Natural killer cell treated with Interleukin-12 subunit alpha and Interleukin-12 subunit beta and Interleukin-15 and Interleukin-18, amount 100 ng/mL, for 72 hours (primary cell): ENCODE measurements at regions not wholly inside any gene's neighbourhood (a gene's known extent, or its start where the extent isn't known, plus 50 kb on each side); places are given as distances from the start of the nearest gene placed in this dataset.

Experiments
- ATAC-seq, 2 donors: fragments of 150-1000 bp; cut with Tn5 transposase in 1 of 2; sonication (Bioruptor Pico), chemical (Tn5 transposase) in 1 of 2; 2 replicates each; pipeline ENCODE4 v1.10.0; 2021
- DNase-seq: peaks from one replicate; pipeline ENCODE4 v3.0.0; 2022; ENCODE audit warnings: low spot score
- H3K27ac Mint-ChIP-seq, 2 donors: 1 replicate in 1 of 2; 2 replicates in 1 of 2; pipeline ENCODE4 v1.8.0; 2022; ENCODE audit warnings: mixed read lengths in 2 of 2, mild to moderate bottlenecking in 1 of 2, moderate library complexity in 1 of 2
- H3K27me3 Mint-ChIP-seq, 2 donors: 1 replicate in 1 of 2; 2 replicates in 1 of 2; pipeline ENCODE4 v1.8.0; 2022; ENCODE audit warnings: mixed read lengths in 2 of 2
- H3K36me3 Mint-ChIP-seq: one replicate; pipeline ENCODE4 v1.8.0; 2022; ENCODE audit warnings: mixed read lengths
- H3K4me1 Mint-ChIP-seq, 2 donors: 1 replicate in 1 of 2; 2 replicates in 1 of 2; pipeline ENCODE4 v1.8.0; 2022; ENCODE audit warnings: low read depth in 2 of 2, mixed read lengths in 2 of 2, mild to moderate bottlenecking in 1 of 2
- H3K4me3 Mint-ChIP-seq: one replicate; pipeline ENCODE4 v1.8.0; 2022; ENCODE audit warnings: mixed read lengths
- H3K9me3 Mint-ChIP-seq: 2 replicates; pipeline ENCODE4 v1.8.0; 2022; ENCODE audit warnings: mixed read lengths

DNA sequence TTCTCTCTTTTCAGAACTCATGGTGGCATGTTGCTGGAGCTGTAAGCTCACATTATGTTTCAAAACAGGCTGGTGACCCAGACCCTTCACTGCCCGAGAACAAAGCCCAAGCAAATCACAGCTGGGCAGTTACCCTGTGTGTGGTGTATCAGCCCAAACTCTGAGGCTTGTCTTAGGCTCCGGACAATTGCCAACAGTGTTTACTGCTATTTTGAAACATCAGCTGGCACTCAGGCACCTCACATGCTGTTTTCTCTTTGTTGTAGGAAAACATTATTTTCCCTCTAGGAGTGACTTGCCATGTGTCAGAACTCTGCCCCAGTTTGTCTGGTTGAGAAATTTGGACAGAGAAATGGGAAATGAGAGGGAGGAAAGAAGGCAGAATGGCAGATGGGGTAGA is 237.6 kb upstream of the APCDD1 start:
- H3K9me3 Mint-ChIP-seq: peaks cover 5% of the 10 kb centered on the region
- ATAC-seq (no peak), DNase-seq (no peak)
- no peak overlapping the region for H3K27ac Mint-ChIP-seq
- no peaks in the 10 kb centered on the region for H3K4me1 Mint-ChIP-seq
- H3K27me3 Mint-ChIP-seq: peaks cover 7 to 9% of the 10 kb centered on the region in 2 donors
- no peak overlapping the region for H3K4me3 Mint-ChIP-seq
- H3K36me3 Mint-ChIP-seq: no peaks in the 10 kb centered on the region

DNA sequence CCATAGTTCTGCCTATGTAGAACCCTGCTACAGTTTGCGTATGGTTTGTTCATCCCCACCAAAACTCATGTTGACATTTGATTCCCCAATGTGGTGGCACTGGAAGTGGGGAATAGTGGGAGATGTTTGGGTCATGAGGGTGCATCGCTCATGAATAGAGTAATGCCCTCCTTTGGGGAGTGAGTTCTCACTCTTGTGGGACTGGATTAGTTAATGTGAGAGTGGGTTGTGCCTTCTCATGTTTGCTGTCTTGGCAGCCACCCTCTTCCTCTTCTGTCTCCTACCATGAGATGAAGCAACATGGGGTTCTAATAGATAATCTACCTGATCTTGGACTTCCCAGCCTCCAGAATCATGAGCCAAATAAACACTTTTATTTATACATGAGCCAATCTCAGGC is 237.2 kb upstream of the APCDD1 start:
- Mint-ChIP-seq H3K4me1 (no peaks in the 10 kb centered on the region), H3K27me3 (peaks cover 7% of the 10 kb centered on the region in 2 donors), H3K27ac (no peak overlapping the region), H3K36me3 (no peaks in the 10 kb centered on the region), H3K9me3 (peaks cover 5% of the 10 kb centered on the region), H3K4me3 (no peak overlapping the region)
- no peak for DNase-seq
- ATAC-seq: no peak

DNA sequence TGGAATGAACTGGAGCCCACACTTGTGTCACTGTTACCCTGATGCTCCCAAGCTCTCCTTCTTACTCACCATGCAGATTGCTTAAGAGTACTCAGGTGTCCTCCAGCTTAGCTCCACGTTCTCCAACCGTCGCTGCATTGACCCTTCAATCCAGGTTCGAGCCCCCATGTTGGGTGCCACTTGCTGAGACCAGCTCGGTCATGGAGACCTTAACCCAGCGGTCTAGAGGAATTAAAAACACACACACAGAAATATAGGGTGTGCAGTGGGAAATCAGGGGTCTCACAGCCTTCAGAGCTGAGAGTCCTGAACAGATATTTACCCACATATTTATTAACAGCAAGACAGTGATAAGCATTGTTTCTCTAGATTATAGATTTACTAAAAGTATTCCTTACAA is 229.1 kb upstream of the APCDD1 start:
- peaks cover 0 to 6% of the 10 kb centered on the region in 2 donors for H3K27me3 Mint-ChIP-seq
- no peak for ATAC-seq
- H3K4me3 Mint-ChIP-seq: no peak overlapping the region
- H3K4me1 Mint-ChIP-seq: no peaks in the 10 kb centered on the region
- no peaks in the 10 kb centered on the region for H3K36me3 Mint-ChIP-seq
- no peak overlapping the region for H3K27ac Mint-ChIP-seq
- H3K9me3 Mint-ChIP-seq: peaks cover 5% of the 10 kb centered on the region
- no peak for DNase-seq

DNA sequence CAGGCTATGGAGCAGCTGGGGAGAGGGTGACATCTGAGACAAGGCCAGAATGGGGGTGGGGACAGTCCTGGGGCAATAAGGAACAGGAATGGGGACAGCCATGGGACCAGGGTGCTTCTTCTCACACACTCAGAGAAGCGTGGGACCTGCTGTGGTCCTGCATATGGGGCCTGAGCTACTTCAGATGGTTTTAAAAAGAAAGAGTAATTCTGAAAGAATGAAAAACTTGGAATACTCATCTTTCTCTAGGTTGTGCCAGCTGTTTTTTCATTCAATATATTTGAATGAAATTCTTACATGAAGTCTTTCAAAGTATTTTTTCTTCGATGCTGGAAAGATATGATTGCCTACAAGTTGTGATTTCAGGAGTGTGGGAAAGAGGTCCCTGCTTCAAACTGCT is 227.5 kb upstream of the APCDD1 start:
- Mint-ChIP-seq H3K9me3 (no peaks in the 10 kb centered on the region), H3K4me1 (no peaks in the 10 kb centered on the region), H3K27me3 (peaks cover 0 to 3% of the 10 kb centered on the region in 2 donors), H3K36me3 (no peaks in the 10 kb centered on the region), H3K27ac (no peak overlapping the region), H3K4me3 (no peak overlapping the region)
- DNase-seq: no peak
- ATAC-seq: no peak

DNA sequence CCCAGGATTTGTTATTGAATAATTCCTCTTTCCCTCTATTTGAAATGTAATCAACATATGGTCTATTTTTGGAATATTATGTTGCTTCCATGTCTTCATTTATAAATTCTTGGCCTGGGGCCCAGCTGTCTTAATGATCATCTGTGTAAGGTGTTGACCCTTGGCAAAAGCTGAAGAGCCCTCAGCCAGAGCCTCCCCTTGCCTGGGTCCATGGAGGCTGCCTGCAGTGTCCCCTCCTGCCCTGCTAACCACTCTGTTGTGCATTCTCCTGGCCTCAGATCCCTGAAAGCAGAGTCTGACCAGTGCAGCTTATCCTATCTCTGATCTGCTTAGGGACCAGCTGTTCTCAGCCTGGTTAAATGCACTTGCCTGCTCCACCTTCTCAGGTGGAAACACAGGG is 226.1 kb upstream of the APCDD1 start:
- Mint-ChIP-seq H3K27me3 (peaks cover 0 to 3% of the 10 kb centered on the region in 2 donors), H3K9me3 (no peaks in the 10 kb centered on the region), H3K27ac (no peak overlapping the region), H3K36me3 (no peaks in the 10 kb centered on the region), H3K4me1 (no peaks in the 10 kb centered on the region), H3K4me3 (no peak overlapping the region)
- ATAC-seq (no peak), DNase-seq (no peak)

DNA sequence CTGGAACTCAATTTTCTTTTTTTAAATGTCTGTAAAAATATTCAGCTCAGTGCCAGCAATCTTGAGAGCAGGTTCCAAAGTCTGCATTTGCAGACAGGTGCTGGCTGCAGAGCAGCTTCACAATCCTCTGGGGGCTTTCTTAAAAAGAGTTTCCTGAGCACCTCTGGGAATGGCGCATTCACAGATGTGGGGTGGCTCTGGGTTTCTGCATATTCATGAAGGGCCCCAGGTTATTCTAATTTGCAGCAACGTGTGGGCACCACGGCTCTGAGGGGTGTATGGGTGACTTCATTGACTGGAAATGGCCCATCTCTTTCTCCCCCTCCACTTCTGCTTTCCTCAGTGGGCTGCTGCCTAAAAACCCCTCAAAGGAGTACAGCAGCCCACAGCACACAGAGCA is 225.0 kb upstream of the APCDD1 start:
- Mint-ChIP-seq H3K9me3 (no peaks in the 10 kb centered on the region), H3K4me3 (no peak overlapping the region), H3K4me1 (no peaks in the 10 kb centered on the region), H3K27ac (no peak overlapping the region), H3K36me3 (no peaks in the 10 kb centered on the region), H3K27me3 (peaks cover 0 to 3% of the 10 kb centered on the region in 2 donors)
- DNase-seq: no peak
- ATAC-seq: no peak

DNA sequence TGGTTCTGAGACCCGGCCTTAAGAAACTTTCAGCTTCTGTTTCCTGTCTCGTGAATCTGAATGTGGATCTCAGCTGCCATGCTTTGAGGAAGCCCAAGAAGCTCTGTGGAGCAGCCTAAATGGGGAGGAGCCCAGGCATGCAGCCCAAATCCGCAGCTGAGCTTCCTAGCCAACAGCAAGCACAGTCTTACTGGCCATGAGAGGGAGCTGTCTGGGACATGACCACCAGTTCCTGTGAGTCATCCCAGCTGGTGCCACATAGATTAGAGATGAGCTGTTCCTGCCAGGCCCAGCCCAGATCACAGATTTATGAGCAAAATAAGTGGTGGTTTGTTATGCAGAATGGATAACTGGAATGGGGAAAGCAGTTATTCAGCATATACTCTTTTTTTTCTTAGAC is 224.4 kb upstream of the APCDD1 start:
- Mint-ChIP-seq H3K36me3 (no peaks in the 10 kb centered on the region), H3K9me3 (no peaks in the 10 kb centered on the region), H3K4me1 (no peaks in the 10 kb centered on the region), H3K4me3 (no peak overlapping the region), H3K27me3 (peaks cover 0 to 3% of the 10 kb centered on the region in 2 donors), H3K27ac (no peak overlapping the region)
- no peak for DNase-seq
- peak in 1 of 2 donors; percentile 24 for ATAC-seq

DNA sequence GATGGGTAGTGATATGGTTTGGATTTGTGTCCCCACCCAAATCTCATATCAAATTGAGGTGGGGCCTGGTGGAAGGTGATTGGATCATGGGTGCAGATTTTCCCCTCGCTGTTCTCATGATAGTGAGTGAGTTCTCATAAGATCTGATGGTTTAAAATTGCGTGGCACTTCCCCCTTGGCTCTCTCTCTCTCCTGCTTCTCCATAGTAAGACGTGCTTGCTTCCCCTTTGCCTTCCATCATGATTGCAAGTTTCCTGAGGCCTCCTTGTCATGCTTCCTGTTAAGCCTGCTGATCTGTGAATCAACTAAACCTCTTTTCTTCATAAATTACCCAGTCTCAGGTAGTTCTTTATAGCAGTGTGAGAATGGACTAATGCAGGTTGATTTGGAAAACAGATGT is 223.2 kb upstream of the APCDD1 start:
- H3K36me3 Mint-ChIP-seq: no peaks in the 10 kb centered on the region
- no peaks in the 10 kb centered on the region for H3K9me3 Mint-ChIP-seq
- DNase-seq (no peak), ATAC-seq (no peak)
- H3K27me3 Mint-ChIP-seq: no peaks in the 10 kb centered on the region
- H3K4me3 Mint-ChIP-seq: no peak overlapping the region
- H3K4me1 Mint-ChIP-seq: no peaks in the 10 kb centered on the region
- no peak overlapping the region for H3K27ac Mint-ChIP-seq

DNA sequence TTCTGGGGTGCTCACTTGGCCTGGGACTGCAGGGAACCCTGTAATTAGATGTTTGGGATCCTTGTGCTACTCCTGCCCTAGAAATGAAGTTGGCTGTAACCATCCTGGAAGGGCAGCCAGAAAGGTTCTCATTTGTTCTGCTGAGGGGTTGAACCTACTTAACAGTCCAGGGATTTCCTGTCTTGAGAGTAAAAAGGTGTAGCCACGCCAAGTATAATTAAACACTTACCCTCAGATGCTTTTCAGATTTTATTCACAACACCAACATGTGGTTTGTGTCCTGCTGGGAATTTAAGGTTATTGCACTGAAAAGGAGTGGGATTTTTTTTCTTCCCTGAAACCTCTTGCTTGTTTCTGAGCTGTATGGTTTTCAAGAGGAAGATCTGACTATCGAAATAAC is 222.4 kb upstream of the APCDD1 start:
- no peaks in the 10 kb centered on the region for H3K36me3 Mint-ChIP-seq

DNA sequence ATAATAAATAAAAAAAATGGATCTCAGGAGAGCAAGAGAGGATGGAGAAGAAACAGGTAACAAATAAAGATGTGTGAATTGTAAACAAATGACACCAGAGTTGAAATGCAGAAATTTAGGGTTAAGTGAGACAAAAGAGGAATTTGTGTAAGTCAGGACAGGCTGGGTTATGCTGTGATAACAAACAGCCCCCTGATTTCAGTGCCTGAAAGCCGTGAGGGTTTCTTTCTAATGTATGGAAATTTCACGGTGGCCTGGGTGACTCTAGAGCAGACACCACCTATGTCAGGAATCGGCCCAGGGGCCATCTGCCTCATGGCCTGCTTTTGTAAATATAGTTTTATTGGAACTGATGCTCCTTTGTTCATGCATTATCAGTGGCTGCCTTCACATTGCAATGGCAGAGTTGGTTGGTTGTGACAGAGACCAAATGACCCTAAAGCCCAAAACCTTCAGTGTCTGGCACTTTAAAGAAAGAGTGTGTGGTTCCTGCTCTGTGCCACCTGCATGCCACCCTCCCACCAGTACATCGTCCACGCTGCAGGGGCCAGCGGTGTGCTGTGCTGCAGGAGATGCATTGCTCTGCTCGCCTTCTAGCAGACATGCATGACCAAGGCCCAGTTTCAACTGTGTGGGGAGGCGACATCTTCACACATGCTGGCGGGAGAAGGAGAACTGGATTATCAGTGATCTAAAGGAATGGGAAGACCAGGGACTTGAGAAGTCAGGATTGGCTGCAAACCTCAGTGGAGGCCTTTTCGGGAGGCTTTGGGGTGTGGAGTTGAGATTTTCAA is 221.2 kb upstream of the APCDD1 start:
- H3K9me3 Mint-ChIP-seq: no peaks in the 10 kb centered on the region
- H3K27ac Mint-ChIP-seq: no peak overlapping the region
- no peak overlapping the region for H3K4me3 Mint-ChIP-seq
- DNase-seq (no peak), ATAC-seq (no peak)
- H3K27me3 Mint-ChIP-seq: no peaks in the 10 kb centered on the region
- no peaks in the 10 kb centered on the region for H3K4me1 Mint-ChIP-seq
- no peaks in the 10 kb centered on the region for H3K36me3 Mint-ChIP-seq

More for the DNA sequence above, 222.4 kb upstream of the APCDD1 start:
- no peaks in the 10 kb centered on the region for H3K9me3 Mint-ChIP-seq
- H3K4me3 Mint-ChIP-seq: no peak overlapping the region
- DNase-seq (no peak), ATAC-seq (no peak)
- no peaks in the 10 kb centered on the region for H3K4me1 Mint-ChIP-seq
- no peaks in the 10 kb centered on the region for H3K27me3 Mint-ChIP-seq
- H3K27ac Mint-ChIP-seq: no peak overlapping the region

DNA sequence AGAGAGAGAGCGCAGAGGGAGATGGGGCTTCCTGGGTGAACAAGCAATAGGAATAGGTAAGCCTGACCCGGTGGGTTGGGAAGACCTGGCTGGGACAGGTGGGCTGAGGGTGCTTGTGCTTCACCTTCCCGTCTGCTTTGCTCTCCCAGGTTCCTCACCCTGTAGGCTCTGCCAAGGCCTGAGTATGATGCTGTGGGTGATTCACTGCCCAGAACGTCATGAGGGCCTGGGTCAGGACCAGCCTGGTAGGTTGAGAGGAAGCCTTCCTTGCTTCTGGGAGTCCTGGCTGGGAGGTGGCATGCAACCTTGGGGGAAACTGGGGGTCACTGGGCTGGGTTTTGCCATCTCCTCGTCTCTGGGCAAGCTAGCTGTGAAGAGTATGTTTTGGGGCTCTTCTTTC is 220.2 kb upstream of the APCDD1 start:
- H3K4me1 Mint-ChIP-seq: no peaks in the 10 kb centered on the region
- H3K9me3 Mint-ChIP-seq: no peaks in the 10 kb centered on the region
- H3K27ac Mint-ChIP-seq: no peak overlapping the region
- ATAC-seq: peak in 1 of 2 donors; percentile 43
- no peaks in the 10 kb centered on the region for H3K36me3 Mint-ChIP-seq
- no peak for DNase-seq
- H3K4me3 Mint-ChIP-seq: no peak overlapping the region
- H3K27me3 Mint-ChIP-seq: no peaks in the 10 kb centered on the region

DNA sequence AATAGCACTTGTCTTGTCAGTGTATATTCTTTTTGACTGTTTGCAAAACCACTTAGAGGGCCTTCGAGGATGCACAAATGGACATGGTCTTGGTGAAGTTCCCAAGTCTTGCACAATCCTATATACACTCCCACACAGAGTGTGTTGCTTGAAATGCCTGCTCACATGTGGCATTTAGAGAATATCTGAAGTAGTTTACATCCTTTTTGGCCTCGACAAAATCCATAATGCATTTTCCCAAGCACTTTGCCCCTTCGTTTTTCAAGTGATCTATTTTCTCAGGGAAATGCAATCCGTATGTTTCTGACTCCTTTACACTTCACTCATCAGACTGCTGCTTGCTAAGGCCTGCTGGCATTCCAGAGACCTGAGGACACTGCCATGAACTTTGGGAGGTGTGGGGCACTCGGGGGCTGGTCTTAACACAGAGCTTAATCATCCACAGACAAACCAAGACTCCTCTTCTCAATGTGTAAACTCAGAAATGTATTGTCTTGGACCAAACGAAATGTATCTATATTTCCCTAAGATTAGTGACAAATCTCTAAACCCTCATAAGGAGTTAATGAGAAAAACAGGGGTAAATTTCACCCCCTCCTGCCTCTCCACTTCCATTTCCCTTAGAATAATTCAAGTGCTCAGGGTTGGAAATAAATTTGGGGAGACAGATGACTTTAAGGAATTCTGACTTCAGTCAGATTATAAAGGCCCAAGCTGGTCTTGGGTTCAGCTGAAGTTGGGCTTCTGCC is 219.3 kb upstream of the APCDD1 start:
- no peak for ATAC-seq
- no peaks in the 10 kb centered on the region for H3K36me3 Mint-ChIP-seq

DNA sequence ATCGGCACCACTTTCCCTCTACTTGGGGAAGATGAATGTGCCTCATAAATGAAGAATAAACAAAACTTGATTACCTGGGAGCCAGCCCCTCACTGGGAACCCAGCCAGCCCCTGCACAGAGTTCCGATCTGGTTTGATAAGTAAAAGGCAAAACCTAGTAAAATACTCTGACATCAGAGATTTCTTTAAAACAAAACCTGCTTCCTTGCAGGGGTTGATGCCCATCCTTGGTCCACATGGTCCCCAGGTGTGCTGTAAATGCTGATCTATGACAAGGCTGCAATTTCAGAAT is 218.8 kb upstream of the APCDD1 start:
- ATAC-seq (no peak), DNase-seq (no peak)
- H3K27me3 Mint-ChIP-seq: no peaks in the 10 kb centered on the region
- no peak overlapping the region for H3K27ac Mint-ChIP-seq
- H3K4me3 Mint-ChIP-seq: no peak overlapping the region
- H3K9me3 Mint-ChIP-seq: no peaks in the 10 kb centered on the region
- H3K4me1 Mint-ChIP-seq: no peaks in the 10 kb centered on the region
- H3K36me3 Mint-ChIP-seq: no peaks in the 10 kb centered on the region

More for the DNA sequence above, 219.3 kb upstream of the APCDD1 start:
- no peak overlapping the region for H3K27ac Mint-ChIP-seq
- H3K9me3 Mint-ChIP-seq: no peaks in the 10 kb centered on the region
- H3K27me3 Mint-ChIP-seq: no peaks in the 10 kb centered on the region
- no peak for DNase-seq
- H3K4me3 Mint-ChIP-seq: no peak overlapping the region
- no peaks in the 10 kb centered on the region for H3K4me1 Mint-ChIP-seq

DNA sequence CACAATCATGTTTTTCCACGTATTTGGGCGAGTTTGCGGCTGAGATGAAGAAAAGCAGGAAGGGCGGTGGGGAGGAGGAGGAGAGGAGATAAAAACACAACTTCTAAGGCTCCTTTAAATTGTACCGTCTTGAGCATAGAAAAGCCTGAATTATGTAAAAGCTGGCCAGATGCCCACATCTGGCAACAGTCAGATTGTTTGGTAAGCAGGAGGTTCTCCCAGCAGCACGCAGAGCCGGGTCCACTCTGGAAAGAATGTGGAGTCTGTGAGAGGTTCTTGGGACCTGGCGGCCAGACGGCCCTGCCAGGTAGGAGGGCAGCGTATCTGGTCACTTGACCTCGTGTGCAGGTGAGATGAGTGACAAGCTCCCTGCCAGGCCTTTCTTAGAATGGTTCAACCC is 215.3 kb upstream of the APCDD1 start:
- Mint-ChIP-seq H3K4me1 (no peaks in the 10 kb centered on the region), H3K27me3 (no peaks in the 10 kb centered on the region), H3K9me3 (no peaks in the 10 kb centered on the region), H3K4me3 (no peak overlapping the region), H3K27ac (no peak overlapping the region), H3K36me3 (no peaks in the 10 kb centered on the region)
- DNase-seq (no peak), ATAC-seq (no peak)
